ENCODE measurements at regions not wholly inside any gene's neighbourhood (a gene's known extent, or its start where the extent isn't known, plus 50 kb on each side); places are given as distances from the start of the nearest gene placed in this dataset.

DNA sequence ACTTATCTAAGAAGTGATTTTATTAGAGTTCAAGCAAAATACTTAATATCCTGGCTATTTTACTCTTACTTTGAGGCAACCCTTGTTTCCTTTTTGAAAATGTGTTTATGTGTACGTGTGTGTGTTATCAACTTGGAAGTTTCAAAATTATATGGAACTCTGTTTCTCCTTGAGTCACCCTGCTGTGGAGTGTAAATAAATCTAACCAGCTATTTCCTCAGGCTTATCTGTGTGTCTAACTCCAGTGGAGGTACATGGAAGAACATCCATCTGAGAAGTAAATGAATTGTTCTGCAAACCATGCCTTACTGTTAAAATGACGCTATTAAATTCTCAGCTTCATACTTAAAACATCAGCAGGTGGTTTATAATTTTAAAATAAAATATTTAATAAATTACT lies 583.4 kb upstream of the SLITRK5 start:
- H4K20me1 ChIP-seq (ENCODE audit: insufficient read depth, low read length): no peaks in the 10 kb centered on the region
- in situ Hi-C loops (cut with HindIII; ENCODE audit: extremely low pct_ligation_motif_present, low pct_unique_long_range_greater_than_20kb): no loop called here
- no peak for DNase-seq (ENCODE audit: low spot score)

More for the DNA sequence above, 583.4 kb upstream of the SLITRK5 start:
- Histone ChIP-seq H3K36me3 (replicated peaks in 1 of 2; ENCODE audit: control insufficient read depth in 1 of 2, insufficient read depth in 2 of 2, low read length in 2 of 2) (no peaks in the 10 kb centered on the region), H3K79me2 (ENCODE audit: insufficient read depth, low read length) (no peaks in the 10 kb centered on the region), H3K4me1 (ENCODE audit: insufficient read depth, low read length) (no peaks in the 10 kb centered on the region), H3K9me3 (ENCODE audit: low read length) (no peaks in the 10 kb centered on the region), H3K4me2 (ENCODE audit: low read depth, low read length) (no peak overlapping the region), H2AFZ (ENCODE audit: low read length) (no peak overlapping the region), H3K9ac (ENCODE audit: insufficient read depth, low read depth, low read length) (no peak overlapping the region), H3K27me3 (ENCODE audit: control insufficient read depth in 1 of 2, insufficient read depth in 2 of 2, low read length in 2 of 2) (no peaks in the 10 kb centered on the region; a peak in 1 of 5 replicates), H3K4me3 (replicated peaks in 1 of 3; ENCODE audit: insufficient read depth in 1 of 3, low read depth in 2 of 3, low read length in 3 of 3) (no peak overlapping the region), H3K27ac (ENCODE audit: extremely low read length, insufficient read depth, low read length) (no peak overlapping the region)
- ChIA-PET CTCF (ENCODE audit: low intra/inter-chr PET ratio, low total read pairs) (no interaction called here), POLR2A (no interaction called here)
- intact Hi-C loops (cut with micrococcal nuclease; ENCODE audit: unreplicated experiment): no loop called here
- FAIRE-seq (no peak), ATAC-seq (no peak)
- BruUV-seq (replicated peaks): no TSS peak
- 24% methylated on average over 2 of the region's 2 CpGs for WGBS (ENCODE audit: low lambda C conversion rate)
- TF ChIP-seq ZSCAN20 (CRISPR knock-in tag; IDR thresholded peaks at IDR 0.05; ENCODE audit: borderline replicate concordance) (no peak), ZFP62 (CRISPR knock-in tag; IDR thresholded peaks at IDR 0.05) (no peak), ZNF557 (CRISPR knock-in tag; IDR thresholded peaks at IDR 0.05) (no peak), JUND (CRISPR knock-in tag; IDR thresholded peaks at IDR 0.05) (no peak), KLF12 (CRISPR knock-in tag; IDR thresholded peaks at IDR 0.05; ENCODE audit: borderline replicate concordance) (no peak), ZFP36L1 (CRISPR knock-in tag; IDR thresholded peaks at IDR 0.05) (no peak), GLI4 (CRISPR knock-in tag; IDR thresholded peaks at IDR 0.05; ENCODE audit: borderline replicate concordance) (no peak), RBM39 (IDR thresholded peaks at IDR 0.05; ENCODE audit: low read depth, low read length, poor library complexity, severe bottlenecking) (no peak), NFYB (CRISPR knock-in tag; IDR thresholded peaks at IDR 0.05) (no peak), NCOA1 (CRISPR knock-in tag; IDR thresholded peaks at IDR 0.05) (no peak), HNRNPUL1 (IDR thresholded peaks at IDR 0.05; ENCODE audit: low read depth, low read length) (no peak), ZNF780A (CRISPR knock-in tag; IDR thresholded peaks at IDR 0.05) (no peak), JARID2 (CRISPR knock-in tag; IDR thresholded peaks at IDR 0.05; ENCODE audit: insufficient replicate concordance) (no peak), HDAC2 (CRISPR knock-in tag; IDR thresholded peaks at IDR 0.05) (no peak), MEF2D (CRISPR knock-in tag; IDR thresholded peaks at IDR 0.05) (no peak), ZFP90 (CRISPR knock-in tag; IDR thresholded peaks at IDR 0.05; ENCODE audit: borderline replicate concordance) (no peak), ATF7-NPFF (CRISPR knock-in tag; IDR thresholded peaks at IDR 0.05; ENCODE audit: low read depth) (no peak)
- TF ChIP-seq, protein P1, sequence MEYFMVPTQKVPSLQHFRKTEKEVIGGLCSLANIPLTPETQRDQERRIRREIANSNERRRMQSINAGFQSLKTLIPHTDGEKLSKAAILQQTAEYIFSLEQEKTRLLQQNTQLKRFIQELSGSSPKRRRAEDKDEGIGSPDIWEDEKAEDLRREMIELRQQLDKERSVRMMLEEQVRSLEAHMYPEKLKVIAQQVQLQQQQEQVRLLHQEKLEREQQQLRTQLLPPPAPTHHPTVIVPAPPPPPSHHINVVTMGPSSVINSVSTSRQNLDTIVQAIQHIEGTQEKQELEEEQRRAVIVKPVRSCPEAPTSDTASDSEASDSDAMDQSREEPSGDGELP (IDR thresholded peaks at IDR 0.05; ENCODE audit: borderline replicate concordance, low read depth): no peak
- TF ChIP-seq, protein P2, sequence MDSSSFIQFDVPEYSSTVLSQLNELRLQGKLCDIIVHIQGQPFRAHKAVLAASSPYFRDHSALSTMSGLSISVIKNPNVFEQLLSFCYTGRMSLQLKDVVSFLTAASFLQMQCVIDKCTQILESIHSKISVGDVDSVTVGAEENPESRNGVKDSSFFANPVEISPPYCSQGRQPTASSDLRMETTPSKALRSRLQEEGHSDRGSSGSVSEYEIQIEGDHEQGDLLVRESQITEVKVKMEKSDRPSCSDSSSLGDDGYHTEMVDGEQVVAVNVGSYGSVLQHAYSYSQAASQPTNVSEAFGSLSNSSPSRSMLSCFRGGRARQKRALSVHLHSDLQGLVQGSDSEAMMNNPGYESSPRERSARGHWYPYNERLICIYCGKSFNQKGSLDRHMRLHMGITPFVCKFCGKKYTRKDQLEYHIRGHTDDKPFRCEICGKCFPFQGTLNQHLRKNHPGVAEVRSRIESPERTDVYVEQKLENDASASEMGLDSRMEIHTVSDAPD (CRISPR knock-in tag; IDR thresholded peaks at IDR 0.05): no peak
- TF ChIP-seq, protein P3, sequence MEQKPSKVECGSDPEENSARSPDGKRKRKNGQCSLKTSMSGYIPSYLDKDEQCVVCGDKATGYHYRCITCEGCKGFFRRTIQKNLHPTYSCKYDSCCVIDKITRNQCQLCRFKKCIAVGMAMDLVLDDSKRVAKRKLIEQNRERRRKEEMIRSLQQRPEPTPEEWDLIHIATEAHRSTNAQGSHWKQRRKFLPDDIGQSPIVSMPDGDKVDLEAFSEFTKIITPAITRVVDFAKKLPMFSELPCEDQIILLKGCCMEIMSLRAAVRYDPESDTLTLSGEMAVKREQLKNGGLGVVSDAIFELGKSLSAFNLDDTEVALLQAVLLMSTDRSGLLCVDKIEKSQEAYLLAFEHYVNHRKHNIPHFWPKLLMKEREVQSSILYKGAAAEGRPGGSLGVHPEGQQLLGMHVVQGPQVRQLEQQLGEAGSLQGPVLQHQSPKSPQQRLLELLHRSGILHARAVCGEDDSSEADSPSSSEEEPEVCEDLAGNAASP (CRISPR knock-in tag; IDR thresholded peaks at IDR 0.05; ENCODE audit: borderline replicate concordance): no peak

All from HepG2 (cell line).